Body of pancreas (tissue), 4 donors: ENCODE measurements at regions not wholly inside any gene's neighbourhood (a gene's known extent, or its start where the extent isn't known, plus 50 kb on each side); places are given as distances from the start of the nearest gene placed in this dataset.

ENCODE experiments used
- POLR2A ChIP-seq, 3 donors: fragments of 450-650 bp; IDR thresholded peaks; one replicate each; pipeline ENCODE4 v1.6.1; 2016; ENCODE audit warnings: antibody characterized with exemption in 3 of 3, mild to moderate bottlenecking in 2 of 3
- TF ChIP-seq, protein P1 (sequence below), 7 experiments: fragments of 450-650 bp in 4 of 7; fragments of 200-600 bp in 3 of 7; sonication (generic) in 3 of 7; IDR thresholded peaks; one replicate each; pipeline ENCODE4 v1.5.1; 2016 to 2019; ENCODE audit warnings: antibody characterized with exemption in 7 of 7

DNA sequence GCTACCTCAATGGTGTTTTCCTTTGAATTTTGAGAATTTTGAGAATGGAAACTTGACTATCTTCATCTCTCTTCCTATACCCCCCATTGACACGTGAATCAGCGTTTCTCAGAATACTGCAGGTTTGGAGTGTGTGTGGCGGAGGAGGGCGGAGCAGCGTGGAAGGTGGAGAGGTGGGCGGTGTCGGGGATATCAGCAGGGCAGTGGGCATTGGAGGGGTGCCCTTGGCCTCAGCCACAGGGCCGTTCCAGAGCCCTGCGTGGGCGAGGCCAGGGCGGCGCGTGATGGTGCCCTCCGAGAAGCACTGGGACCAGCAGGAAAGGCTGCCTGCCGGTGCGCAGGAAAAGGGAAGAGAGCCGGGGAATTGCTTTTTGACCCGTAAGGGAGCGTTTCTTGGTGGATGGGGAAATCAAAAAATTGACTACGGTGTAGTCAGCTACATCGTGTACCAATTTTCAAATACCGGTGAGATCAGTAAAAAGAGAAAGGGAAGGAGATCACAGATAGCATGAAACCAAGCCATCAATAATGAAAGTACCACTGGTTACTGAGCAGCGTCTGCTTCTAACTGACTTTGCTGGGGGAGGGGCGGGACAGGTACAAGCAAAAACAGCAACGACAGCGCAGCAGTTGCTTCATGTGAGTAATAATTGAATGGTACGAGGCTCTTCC, 82.7 kb upstream of the DUSP22 start:
- no peak for TF ChIP-seq POLR2A (IDR thresholded peaks at IDR 0.05)
- TF ChIP-seq, protein P1, sequence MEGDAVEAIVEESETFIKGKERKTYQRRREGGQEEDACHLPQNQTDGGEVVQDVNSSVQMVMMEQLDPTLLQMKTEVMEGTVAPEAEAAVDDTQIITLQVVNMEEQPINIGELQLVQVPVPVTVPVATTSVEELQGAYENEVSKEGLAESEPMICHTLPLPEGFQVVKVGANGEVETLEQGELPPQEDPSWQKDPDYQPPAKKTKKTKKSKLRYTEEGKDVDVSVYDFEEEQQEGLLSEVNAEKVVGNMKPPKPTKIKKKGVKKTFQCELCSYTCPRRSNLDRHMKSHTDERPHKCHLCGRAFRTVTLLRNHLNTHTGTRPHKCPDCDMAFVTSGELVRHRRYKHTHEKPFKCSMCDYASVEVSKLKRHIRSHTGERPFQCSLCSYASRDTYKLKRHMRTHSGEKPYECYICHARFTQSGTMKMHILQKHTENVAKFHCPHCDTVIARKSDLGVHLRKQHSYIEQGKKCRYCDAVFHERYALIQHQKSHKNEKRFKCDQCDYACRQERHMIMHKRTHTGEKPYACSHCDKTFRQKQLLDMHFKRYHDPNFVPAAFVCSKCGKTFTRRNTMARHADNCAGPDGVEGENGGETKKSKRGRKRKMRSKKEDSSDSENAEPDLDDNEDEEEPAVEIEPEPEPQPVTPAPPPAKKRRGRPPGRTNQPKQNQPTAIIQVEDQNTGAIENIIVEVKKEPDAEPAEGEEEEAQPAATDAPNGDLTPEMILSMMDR (IDR thresholded peaks at IDR 0.05) = no peak
